WERI-Rb-1 (cell line): ENCODE measurements at regions not wholly inside any gene's neighbourhood (a gene's known extent, or its start where the extent isn't known, plus 50 kb on each side); places are given as distances from the start of the nearest gene placed in this dataset.
A peak's percentile ranks its signal among the peaks of the same experiment; 100 is the strongest.

Source experiments
- DNase-seq: peaks from one replicate; pipeline ENCODE4 v3.0.0-alpha.2; 2020
- H3K27ac ChIP-seq: fragments of 250-450 bp; sonication (Bioruptor Pico); 2 replicates; pipeline ENCODE4 v1.5.1; 2020; ENCODE audit warnings: mild to moderate bottlenecking, moderate library complexity
- H3K27me3 ChIP-seq: fragments of 250-450 bp; sonication (Bioruptor Pico); 2 replicates; pipeline ENCODE4 v1.5.1; 2021; ENCODE audit warnings: mild to moderate bottlenecking, low read depth, moderate library complexity; ENCODE audit not compliant: insufficient read depth, severe bottlenecking
- H3K36me3 ChIP-seq: fragments of 250-450 bp; sonication (Bioruptor Pico); 2 replicates; pipeline ENCODE4 v1.5.1; 2020; ENCODE audit warnings: mild to moderate bottlenecking, moderate library complexity
- H3K4me3 ChIP-seq: 2 replicates; pipeline ENCODE4 v1.5.1; 2011; ENCODE audit warnings: low read depth, mild to moderate bottlenecking, control low read depth, low read length
- H3K9me3 ChIP-seq: fragments of 250-450 bp; sonication (Bioruptor Pico); 2 replicates; pipeline ENCODE4 v1.5.1; 2021; ENCODE audit warnings: mild to moderate bottlenecking, moderate library complexity; ENCODE audit not compliant: severe bottlenecking
- TF ChIP-seq, protein P1 (sequence below): IDR thresholded peaks from 2 replicates; pipeline ENCODE4 v1.5.1; 2011; ENCODE audit warnings: low read depth, mild to moderate bottlenecking, control low read depth, inconsistent platforms, low read length

DNA sequence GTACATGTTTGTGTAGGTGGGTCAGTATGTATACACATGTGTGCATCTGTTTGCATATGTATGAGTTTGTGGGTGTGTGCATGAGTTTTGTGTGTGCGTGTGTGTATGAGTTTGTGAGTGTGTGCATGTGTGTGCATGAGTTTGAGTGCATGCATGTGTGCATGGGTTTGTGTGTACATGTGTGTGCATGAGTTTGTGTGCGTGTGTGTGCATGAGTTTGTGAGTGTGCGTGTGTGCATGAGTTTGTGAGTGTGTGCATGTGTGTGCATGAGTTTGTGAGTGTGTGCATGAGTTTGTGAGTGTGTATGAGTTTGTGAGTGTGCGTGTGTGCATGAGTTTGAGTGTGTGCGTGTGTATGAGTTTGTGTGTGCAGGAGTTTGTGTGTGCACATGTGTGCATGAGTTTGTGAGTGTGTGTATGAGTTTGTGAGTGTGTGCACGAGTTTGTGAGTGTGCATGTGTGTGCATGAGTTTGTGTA, 61.5 kb downstream of the FZD10 start:
- no peaks in the 10 kb centered on the region for H3K36me3 ChIP-seq
- H3K4me3 ChIP-seq: no peak overlapping the region
- H3K27me3 ChIP-seq: no peaks in the 10 kb centered on the region
- peaks cover 19% of the 10 kb centered on the region for H3K9me3 ChIP-seq
- no peak for DNase-seq
- no peak overlapping the region for H3K27ac ChIP-seq
- TF ChIP-seq, protein P1, sequence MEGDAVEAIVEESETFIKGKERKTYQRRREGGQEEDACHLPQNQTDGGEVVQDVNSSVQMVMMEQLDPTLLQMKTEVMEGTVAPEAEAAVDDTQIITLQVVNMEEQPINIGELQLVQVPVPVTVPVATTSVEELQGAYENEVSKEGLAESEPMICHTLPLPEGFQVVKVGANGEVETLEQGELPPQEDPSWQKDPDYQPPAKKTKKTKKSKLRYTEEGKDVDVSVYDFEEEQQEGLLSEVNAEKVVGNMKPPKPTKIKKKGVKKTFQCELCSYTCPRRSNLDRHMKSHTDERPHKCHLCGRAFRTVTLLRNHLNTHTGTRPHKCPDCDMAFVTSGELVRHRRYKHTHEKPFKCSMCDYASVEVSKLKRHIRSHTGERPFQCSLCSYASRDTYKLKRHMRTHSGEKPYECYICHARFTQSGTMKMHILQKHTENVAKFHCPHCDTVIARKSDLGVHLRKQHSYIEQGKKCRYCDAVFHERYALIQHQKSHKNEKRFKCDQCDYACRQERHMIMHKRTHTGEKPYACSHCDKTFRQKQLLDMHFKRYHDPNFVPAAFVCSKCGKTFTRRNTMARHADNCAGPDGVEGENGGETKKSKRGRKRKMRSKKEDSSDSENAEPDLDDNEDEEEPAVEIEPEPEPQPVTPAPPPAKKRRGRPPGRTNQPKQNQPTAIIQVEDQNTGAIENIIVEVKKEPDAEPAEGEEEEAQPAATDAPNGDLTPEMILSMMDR: no peak

DNA sequence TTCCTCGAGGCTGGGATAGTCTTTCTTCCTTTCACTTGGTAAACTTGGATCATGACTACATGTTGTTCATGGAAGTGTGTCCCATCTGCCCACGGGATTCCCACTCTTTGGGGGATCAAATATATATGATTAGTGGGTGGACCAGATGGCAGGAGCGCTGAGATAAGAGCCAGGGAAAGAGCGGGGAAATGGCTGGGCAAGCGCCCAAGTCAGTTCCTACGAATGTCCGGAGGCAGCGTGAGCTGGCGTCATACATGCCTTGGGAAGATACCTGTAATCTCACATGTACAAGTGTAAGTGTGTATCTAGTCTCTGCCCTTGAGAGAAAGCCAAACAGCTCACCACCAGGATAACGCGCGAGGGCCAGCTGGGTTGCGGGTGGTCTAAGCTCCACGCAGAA, 62.3 kb downstream of the FZD10 start:
- Histone ChIP-seq H3K27ac (peak overlapping the region; percentile 52), H3K27me3 (no peaks in the 10 kb centered on the region), H3K4me3 (no peak overlapping the region), H3K36me3 (no peaks in the 10 kb centered on the region), H3K9me3 (peaks cover 20% of the 10 kb centered on the region)
- TF ChIP-seq, protein P1: no peak
- DNase-seq: peak; percentile 35

DNA sequence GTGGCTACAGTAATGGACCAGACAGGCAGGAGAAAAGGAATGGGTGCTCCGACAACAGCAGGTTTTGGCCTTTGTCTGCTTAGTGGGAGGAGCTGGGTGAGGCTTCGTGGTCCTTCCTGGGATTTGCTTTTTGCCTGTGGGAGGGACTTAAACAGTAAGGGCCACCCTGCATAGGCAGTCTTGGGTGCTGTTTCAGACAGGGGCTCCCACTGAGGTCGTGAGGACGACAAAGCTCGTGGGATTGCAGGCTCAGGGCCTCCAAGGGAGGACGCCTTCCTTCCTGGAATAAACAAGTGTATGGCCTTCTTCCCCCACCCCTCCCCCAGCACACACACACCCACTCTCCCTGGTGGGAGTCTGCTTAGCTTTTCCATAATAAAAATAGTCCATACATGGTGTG, 63.1 kb downstream of the FZD10 start:
- peaks cover 22% of the 10 kb centered on the region for H3K9me3 ChIP-seq
- H3K27me3 ChIP-seq: no peaks in the 10 kb centered on the region
- peak overlapping the region; percentile 52 for H3K27ac ChIP-seq
- TF ChIP-seq, protein P1: no peak
- DNase-seq: peak; percentile 40
- H3K36me3 ChIP-seq: no peaks in the 10 kb centered on the region
- H3K4me3 ChIP-seq: no peak overlapping the region

DNA sequence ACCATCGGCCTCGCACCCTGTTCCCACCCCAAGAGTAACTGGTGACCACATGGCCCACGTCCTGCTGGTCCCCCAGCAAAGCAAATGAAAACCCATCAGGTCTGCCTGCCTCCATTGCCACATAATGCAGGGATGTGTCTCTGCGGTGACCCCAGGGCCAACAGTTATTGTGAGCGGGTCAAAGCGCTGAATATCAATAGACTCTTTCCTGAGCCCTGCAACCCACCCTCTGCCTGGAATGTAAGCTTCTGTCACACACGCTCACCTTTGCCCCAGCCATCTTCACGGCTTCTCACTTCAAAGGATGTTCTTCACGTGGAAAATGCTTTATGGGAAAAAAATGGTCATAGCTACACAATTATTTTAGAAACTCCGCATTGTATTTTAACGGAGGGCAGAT, 63.9 kb downstream of the FZD10 start:
- Histone ChIP-seq H3K27me3 (no peaks in the 10 kb centered on the region), H3K27ac (peak overlapping the region; percentile 54), H3K36me3 (no peaks in the 10 kb centered on the region), H3K4me3 (no peak overlapping the region), H3K9me3 (peaks cover 25% of the 10 kb centered on the region)
- no peak for DNase-seq
- TF ChIP-seq, protein P1: no peak

DNA sequence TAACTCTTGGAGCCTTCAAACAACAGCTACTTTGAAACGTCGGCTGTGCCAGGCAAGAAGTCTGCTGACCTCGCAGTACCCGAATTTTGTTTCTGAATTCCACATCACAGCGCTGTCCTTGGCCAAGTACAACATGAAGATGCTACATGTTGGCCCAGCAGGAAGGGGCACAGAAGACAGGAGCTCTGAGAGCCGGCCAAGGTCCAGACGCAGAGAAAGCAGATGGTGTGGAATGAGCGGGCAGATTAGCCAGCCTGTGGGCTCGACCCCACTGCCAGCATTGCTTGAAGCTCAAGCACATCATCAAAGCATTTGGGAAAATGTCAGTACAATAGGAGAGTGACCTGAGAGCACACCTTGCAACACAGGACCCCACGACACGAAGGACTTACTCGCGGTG, 64.5 kb downstream of the FZD10 start:
- no peaks in the 10 kb centered on the region for H3K36me3 ChIP-seq
- no peaks in the 10 kb centered on the region for H3K27me3 ChIP-seq
- H3K27ac ChIP-seq: peak overlapping the region; percentile 54
- TF ChIP-seq, protein P1: no peak
- H3K9me3 ChIP-seq: peaks cover 23% of the 10 kb centered on the region
- H3K4me3 ChIP-seq: 0 out of 2 replicates have a peak overlapping the region, but pooled peaks have one; percentile 3
- peak; percentile 79 for DNase-seq

DNA sequence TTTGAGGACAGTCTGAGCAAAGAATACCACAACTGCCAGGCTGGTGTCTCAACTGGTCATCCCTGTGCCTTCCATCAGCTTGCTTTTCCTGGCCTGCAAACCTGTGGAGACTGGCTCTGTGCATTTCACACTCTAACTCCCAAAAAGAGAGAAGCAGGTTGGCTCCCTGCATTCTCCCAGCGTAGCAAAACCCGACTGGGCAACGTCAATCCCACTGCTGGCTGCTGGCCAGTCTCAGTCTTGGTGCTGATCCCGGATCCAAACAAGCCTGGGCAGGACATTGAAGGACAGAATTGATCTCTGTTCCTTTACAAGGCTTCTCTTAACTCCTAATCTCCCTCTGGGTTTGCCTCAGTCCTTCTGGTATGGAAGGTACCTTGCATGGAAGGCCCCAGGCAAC, 65.4 kb downstream of the FZD10 start:
- Histone ChIP-seq H3K9me3 (peaks cover 20% of the 10 kb centered on the region), H3K36me3 (no peaks in the 10 kb centered on the region), H3K27ac (peak overlapping the region; percentile 54), H3K4me3 (no peak overlapping the region), H3K27me3 (no peaks in the 10 kb centered on the region)
- DNase-seq: peak; percentile 43
- TF ChIP-seq, protein P1: no peak
